Progenitor cell of endocrine pancreas (in vitro differentiated cells): ENCODE measurements at regions not wholly inside any gene's neighbourhood (a gene's known extent, or its start where the extent isn't known, plus 50 kb on each side); places are given as distances from the start of the nearest gene placed in this dataset.
"Not testable (repeated sequence)": the region's sequence is repeated elsewhere in the genome, so short reads cannot be mapped to it uniquely, and the experiment has no call there.

Experiments used
- DNase-seq: peaks from one replicate; pipeline ENCODE4 v3.0.0; 2021; ENCODE audit warnings: low spot score; ENCODE audit not compliant: unreplicated experiment
- H3K27ac Mint-ChIP-seq: 2 replicates; pipeline ENCODE4 v1.8.0; 2021; ENCODE audit warnings: mild to moderate bottlenecking, moderate library complexity, mixed read lengths
- H3K27me3 Mint-ChIP-seq: 2 replicates; pipeline ENCODE4 v1.8.0; 2021; ENCODE audit warnings: mixed read lengths
- H3K36me3 Mint-ChIP-seq: 2 replicates; pipeline ENCODE4 v1.8.0; 2022; ENCODE audit warnings: mixed read lengths; ENCODE audit not compliant: insufficient read depth
- H3K4me1 Mint-ChIP-seq: 2 replicates; pipeline ENCODE4 v1.8.0; 2021; ENCODE audit warnings: low read depth, mixed read lengths
- H3K4me3 Mint-ChIP-seq: 2 replicates; pipeline ENCODE4 v1.8.0; 2021; ENCODE audit warnings: low read depth, mild to moderate bottlenecking, moderate library complexity, mixed read lengths
- H3K9me3 Mint-ChIP-seq: 2 replicates; pipeline ENCODE4 v1.8.0; 2021; ENCODE audit warnings: low read depth, mixed read lengths
- TF ChIP-seq, protein P1 (sequence below): fragments of 200-600 bp; sonication (generic); IDR thresholded peaks from one replicate; pipeline ENCODE4 v1.5.0; 2021; ENCODE audit warnings: antibody characterized with exemption, mild to moderate bottlenecking; ENCODE audit not compliant: unreplicated experiment

DNA sequence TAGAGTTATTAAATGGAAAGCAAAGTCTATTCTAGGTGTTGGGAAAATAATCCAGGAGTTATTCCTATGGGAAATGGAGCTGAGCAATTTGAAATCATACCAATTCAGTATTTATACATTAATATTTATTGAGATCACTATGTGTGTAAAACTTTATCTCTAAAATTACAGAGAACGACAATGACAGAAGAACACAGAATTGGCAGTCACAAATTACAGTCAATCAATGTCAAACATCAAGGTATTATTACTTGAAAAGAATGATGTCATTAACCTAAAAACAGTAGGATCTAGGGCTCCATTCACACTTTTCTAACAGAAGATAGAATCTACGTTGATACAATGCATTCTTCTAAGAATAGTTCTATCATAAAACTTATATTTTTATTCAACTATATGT is 154.9 kb upstream of the GJE1 start:
- no peaks in the 10 kb centered on the region for H3K9me3 Mint-ChIP-seq
- no peaks in the 10 kb centered on the region for H3K4me1 Mint-ChIP-seq
- H3K27me3 Mint-ChIP-seq = no peaks in the 10 kb centered on the region
- H3K27ac Mint-ChIP-seq = no peak overlapping the region
- TF ChIP-seq, protein P1, sequence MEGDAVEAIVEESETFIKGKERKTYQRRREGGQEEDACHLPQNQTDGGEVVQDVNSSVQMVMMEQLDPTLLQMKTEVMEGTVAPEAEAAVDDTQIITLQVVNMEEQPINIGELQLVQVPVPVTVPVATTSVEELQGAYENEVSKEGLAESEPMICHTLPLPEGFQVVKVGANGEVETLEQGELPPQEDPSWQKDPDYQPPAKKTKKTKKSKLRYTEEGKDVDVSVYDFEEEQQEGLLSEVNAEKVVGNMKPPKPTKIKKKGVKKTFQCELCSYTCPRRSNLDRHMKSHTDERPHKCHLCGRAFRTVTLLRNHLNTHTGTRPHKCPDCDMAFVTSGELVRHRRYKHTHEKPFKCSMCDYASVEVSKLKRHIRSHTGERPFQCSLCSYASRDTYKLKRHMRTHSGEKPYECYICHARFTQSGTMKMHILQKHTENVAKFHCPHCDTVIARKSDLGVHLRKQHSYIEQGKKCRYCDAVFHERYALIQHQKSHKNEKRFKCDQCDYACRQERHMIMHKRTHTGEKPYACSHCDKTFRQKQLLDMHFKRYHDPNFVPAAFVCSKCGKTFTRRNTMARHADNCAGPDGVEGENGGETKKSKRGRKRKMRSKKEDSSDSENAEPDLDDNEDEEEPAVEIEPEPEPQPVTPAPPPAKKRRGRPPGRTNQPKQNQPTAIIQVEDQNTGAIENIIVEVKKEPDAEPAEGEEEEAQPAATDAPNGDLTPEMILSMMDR = no peak
- H3K4me3 Mint-ChIP-seq = no peak overlapping the region
- DNase-seq = no peak
- no peaks in the 10 kb centered on the region for H3K36me3 Mint-ChIP-seq

GRCh38 chr6:141976994-141977393 is 155.7 kb upstream of the GJE1 start:
- H3K27me3 Mint-ChIP-seq = no peaks in the 10 kb centered on the region
- H3K36me3 Mint-ChIP-seq = no peaks in the 10 kb centered on the region
- H3K4me1 Mint-ChIP-seq = no peaks in the 10 kb centered on the region
- H3K4me3 Mint-ChIP-seq = no peak overlapping the region
- peaks cover 3% of the 10 kb centered on the region for H3K9me3 Mint-ChIP-seq
- no peak for DNase-seq
- TF ChIP-seq, protein P1 = no peak
- no peak overlapping the region for H3K27ac Mint-ChIP-seq

- not testable (repeated sequence) for H3K4me1 Mint-ChIP-seq, H3K27me3 Mint-ChIP-seq, H3K9me3 Mint-ChIP-seq, DNase-seq, H3K27ac Mint-ChIP-seq, H3K4me3 Mint-ChIP-seq, H3K36me3 Mint-ChIP-seq
These were observed 162.8 kb upstream of the GJE1 start for GRCh38 chr6:141969768-141970415.

GRCh38 chr6:141969201-141969600 is 163.5 kb upstream of the GJE1 start:
- H3K4me1 Mint-ChIP-seq = peaks cover 2% of the 10 kb centered on the region
- TF ChIP-seq, protein P1 = no peak
- no peak overlapping the region for H3K27ac Mint-ChIP-seq
- no peaks in the 10 kb centered on the region for H3K36me3 Mint-ChIP-seq
- no peaks in the 10 kb centered on the region for H3K27me3 Mint-ChIP-seq
- no peak overlapping the region for H3K4me3 Mint-ChIP-seq
- no peak for DNase-seq
- H3K9me3 Mint-ChIP-seq = peaks cover 9% of the 10 kb centered on the region

DNA sequence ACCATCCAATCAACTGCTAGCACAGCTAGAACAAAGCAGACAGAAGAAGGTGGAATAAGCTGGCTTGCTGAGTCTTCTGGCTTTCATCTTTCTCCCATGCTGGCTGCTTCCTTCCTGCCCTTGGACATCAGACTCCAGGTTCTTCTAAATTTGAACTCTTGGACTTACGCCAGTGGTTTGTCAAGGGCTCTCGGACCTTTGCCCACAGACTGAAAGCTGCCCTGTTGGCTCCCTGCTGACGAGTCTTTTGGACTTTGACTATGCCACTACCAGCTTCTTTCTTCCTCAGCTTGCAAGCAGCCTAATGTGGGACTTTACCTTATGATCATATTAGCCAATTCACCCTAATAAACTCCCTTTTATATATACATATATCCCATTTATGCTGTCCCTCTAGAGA is 164.1 kb upstream of the GJE1 start:
- H3K27ac Mint-ChIP-seq = no peak overlapping the region
- H3K9me3 Mint-ChIP-seq = peaks cover 9% of the 10 kb centered on the region
- H3K4me3 Mint-ChIP-seq = no peak overlapping the region
- TF ChIP-seq, protein P1 = no peak
- no peaks in the 10 kb centered on the region for H3K27me3 Mint-ChIP-seq
- DNase-seq = no peak
- no peaks in the 10 kb centered on the region for H3K36me3 Mint-ChIP-seq
- H3K4me1 Mint-ChIP-seq = peaks cover 2% of the 10 kb centered on the region

GRCh38 chr6:141965016-141965545 is 167.6 kb upstream of the GJE1 start:
- DNase-seq = no peak
- Mint-ChIP-seq H3K27me3 (no peaks in the 10 kb centered on the region), H3K4me3 (no peak overlapping the region), H3K9me3 (no peaks in the 10 kb centered on the region), H3K4me1 (peaks cover 2% of the 10 kb centered on the region), H3K36me3 (no peaks in the 10 kb centered on the region), H3K27ac (no peak overlapping the region)
- TF ChIP-seq, protein P1 = no peak
